Mucosa of descending colon (tissue), 3 donors: ENCODE measurements at regions not wholly inside any gene's neighbourhood (a gene's known extent, or its start where the extent isn't known, plus 50 kb on each side); places are given as distances from the start of the nearest gene placed in this dataset.

Source experiments
- ATAC-seq: fragments of 200-7000 bp; cut with Tn5 transposase; one replicate; pipeline ENCODE4 v1.9.1; 2020; ENCODE audit warnings: mild to moderate bottlenecking, moderate library complexity
- DNase-seq, 3 donors: peaks; one replicate each; pipeline ENCODE4 v3.0.0-alpha.2; 2020
- H3K36me3 ChIP-seq: fragments of 200-600 bp; one replicate; pipeline ENCODE4 v1.8.0; 2021; ENCODE audit warnings: low read depth, mild to moderate bottlenecking
- H3K4me1 ChIP-seq: fragments of 200-600 bp; one replicate; pipeline ENCODE4 v1.8.0; 2021; ENCODE audit warnings: low read depth, mild to moderate bottlenecking
- H3K4me3 ChIP-seq: fragments of 200-600 bp; one replicate; pipeline ENCODE4 v1.8.0; 2021; ENCODE audit warnings: mild to moderate bottlenecking
- H3K9me3 ChIP-seq: fragments of 200-600 bp; one replicate; pipeline ENCODE4 v1.8.0; 2021; ENCODE audit warnings: mild to moderate bottlenecking
- intact Hi-C, 2 donors: fragments of 100-400 bp; cut with DNase I in 1 of 2; cut with micrococcal nuclease in 1 of 2; formaldehyde crosslinking; loops; one replicate each; pipeline versions ENCODE4 v1.11.0 to v1.11.1; 2022; cut with DNase I, micrococcal nuclease
- TF ChIP-seq, protein P1 (sequence below): fragments of 200-600 bp; IDR thresholded peaks from one replicate; pipeline ENCODE4 v1.8.0; 2022; ENCODE audit warnings: antibody characterized with exemption, mild to moderate bottlenecking
- donor health status: DM: no; HTN: no; CAD: no; lungs with moderate emphysema.
- donor health status: DM: no; HTN: no; CAD: no.
- donor health status: DM: no; HTN: yes; CAD: no.

GRCh38 chr2:6212491-6212890, 520.3 kb downstream of the SOX11 start:
- Histone ChIP-seq H3K4me3 (no peak overlapping the region), H3K9me3 (no peaks in the 10 kb centered on the region), H3K36me3 (no peaks in the 10 kb centered on the region), H3K4me1 (peaks cover 2% of the 10 kb centered on the region)
- intact Hi-C loops, result no loop called here
- no peak for DNase-seq
- TF ChIP-seq, protein P1, sequence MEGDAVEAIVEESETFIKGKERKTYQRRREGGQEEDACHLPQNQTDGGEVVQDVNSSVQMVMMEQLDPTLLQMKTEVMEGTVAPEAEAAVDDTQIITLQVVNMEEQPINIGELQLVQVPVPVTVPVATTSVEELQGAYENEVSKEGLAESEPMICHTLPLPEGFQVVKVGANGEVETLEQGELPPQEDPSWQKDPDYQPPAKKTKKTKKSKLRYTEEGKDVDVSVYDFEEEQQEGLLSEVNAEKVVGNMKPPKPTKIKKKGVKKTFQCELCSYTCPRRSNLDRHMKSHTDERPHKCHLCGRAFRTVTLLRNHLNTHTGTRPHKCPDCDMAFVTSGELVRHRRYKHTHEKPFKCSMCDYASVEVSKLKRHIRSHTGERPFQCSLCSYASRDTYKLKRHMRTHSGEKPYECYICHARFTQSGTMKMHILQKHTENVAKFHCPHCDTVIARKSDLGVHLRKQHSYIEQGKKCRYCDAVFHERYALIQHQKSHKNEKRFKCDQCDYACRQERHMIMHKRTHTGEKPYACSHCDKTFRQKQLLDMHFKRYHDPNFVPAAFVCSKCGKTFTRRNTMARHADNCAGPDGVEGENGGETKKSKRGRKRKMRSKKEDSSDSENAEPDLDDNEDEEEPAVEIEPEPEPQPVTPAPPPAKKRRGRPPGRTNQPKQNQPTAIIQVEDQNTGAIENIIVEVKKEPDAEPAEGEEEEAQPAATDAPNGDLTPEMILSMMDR, result no peak
- ATAC-seq, result no peak

DNA sequence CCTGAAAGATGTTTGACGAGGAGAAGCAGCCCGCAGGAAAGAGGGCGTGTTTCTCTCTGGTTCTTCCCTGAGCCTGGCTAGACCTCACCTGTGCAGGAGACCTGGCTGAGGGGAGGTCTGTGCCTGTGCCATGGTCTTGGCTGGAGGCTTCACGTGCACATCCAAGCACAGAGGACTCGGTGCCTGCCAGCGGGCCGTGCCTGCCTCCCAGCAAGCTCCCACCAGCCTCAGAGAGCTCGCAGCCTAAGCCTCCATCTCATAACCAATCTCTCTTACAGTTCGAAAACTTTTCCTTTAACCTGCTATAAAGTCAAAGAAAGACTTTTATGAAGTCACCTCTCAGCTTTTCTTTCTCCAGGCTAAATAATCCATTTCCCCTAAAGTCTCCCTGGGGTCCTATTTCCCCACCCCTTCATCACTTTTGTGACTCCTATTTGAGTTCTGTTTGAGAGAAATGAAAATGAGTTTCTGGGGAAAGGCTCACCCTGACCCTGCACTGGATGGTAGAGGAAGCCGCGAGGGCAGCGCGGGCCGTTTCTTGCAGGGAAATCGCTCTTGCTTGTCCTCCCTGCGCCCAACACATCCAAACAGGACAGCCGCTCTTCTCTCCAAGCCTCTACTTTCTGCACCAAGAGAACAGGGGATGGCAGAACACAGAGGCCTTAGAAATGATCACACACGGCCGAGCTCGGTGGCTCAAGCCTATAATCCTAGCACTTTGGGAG, 521.0 kb downstream of the SOX11 start:
- DNase-seq, result no peak
- intact Hi-C loops, result no loop called here
- TF ChIP-seq, protein P1, result no peak
- Histone ChIP-seq H3K36me3 (no peaks in the 10 kb centered on the region), H3K9me3 (no peaks in the 10 kb centered on the region), H3K4me3 (no peak overlapping the region), H3K4me1 (peaks cover 2% of the 10 kb centered on the region)
- ATAC-seq, result no peak

DNA sequence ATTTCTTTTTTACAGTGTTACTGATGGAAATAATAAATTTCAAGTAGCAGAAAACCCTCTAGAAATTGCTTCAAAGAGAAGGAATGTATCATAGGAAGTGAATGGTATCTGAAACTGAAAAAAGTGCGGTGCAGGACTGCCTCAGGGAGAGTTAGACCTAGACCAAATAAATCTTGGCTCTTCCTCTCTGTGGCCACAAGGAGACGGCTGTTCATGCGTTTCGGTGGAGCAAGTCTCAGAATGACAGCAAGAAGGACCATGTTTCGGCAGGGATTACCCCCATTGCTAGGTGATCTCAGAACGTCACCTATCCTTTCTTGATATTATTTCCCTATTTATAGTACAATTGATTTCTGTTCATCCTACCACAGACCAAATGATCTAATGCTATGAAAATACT, 522.3 kb downstream of the SOX11 start:
- ATAC-seq, result no peak
- Histone ChIP-seq H3K4me3 (no peak overlapping the region), H3K4me1 (no peaks in the 10 kb centered on the region), H3K9me3 (no peaks in the 10 kb centered on the region), H3K36me3 (no peaks in the 10 kb centered on the region)
- no peak for DNase-seq
- TF ChIP-seq, protein P1, result no peak
- intact Hi-C loops, result no loop called here

DNA sequence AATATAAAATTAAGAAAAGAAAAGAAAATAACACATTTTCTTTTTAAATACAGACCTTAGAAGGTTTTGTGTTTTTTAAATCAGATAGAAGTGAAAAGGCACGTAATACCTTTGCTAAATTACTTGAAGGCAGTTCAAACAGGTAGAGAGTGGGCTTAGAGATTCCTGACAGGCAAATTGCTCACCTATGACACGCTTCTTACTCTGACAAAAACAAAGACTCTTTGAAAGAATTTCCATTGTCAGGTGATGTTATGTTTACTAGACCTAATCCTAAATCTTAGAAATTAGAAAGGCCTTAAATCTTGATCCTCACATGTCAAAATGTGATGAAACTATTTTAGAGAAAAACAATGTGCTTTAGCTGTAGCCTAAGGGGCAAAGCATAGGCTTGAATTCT, 522.9 kb downstream of the SOX11 start:
- ATAC-seq (no peak), DNase-seq (no peak)
- H3K4me3 ChIP-seq, result no peak overlapping the region
- intact Hi-C loops, result no loop called here
- H3K4me1 ChIP-seq, result no peaks in the 10 kb centered on the region
- TF ChIP-seq, protein P1, result no peak
- H3K36me3 ChIP-seq, result no peaks in the 10 kb centered on the region
- H3K9me3 ChIP-seq, result no peaks in the 10 kb centered on the region

- H3K4me1 ChIP-seq, result no peaks in the 10 kb centered on the region
- ATAC-seq (no peak), DNase-seq (no peak)
- H3K4me3 ChIP-seq, result no peak overlapping the region
- H3K36me3 ChIP-seq, result no peaks in the 10 kb centered on the region
- no peaks in the 10 kb centered on the region for H3K9me3 ChIP-seq
- TF ChIP-seq, protein P1, result no peak
- intact Hi-C loops, result no loop called here
These were observed 524.0 kb downstream of the SOX11 start for GRCh38 chr2:6216234-6216633.

GRCh38 chr2:6218926-6219325, 526.7 kb downstream of the SOX11 start:
- Histone ChIP-seq H3K9me3 (no peaks in the 10 kb centered on the region), H3K4me3 (no peak overlapping the region), H3K4me1 (no peaks in the 10 kb centered on the region), H3K36me3 (no peaks in the 10 kb centered on the region)
- intact Hi-C loops, result no loop called here
- ATAC-seq (no peak), DNase-seq (no peak)
- TF ChIP-seq, protein P1, result no peak
